ENCODE measurements at regions not wholly inside any gene's neighbourhood (a gene's known extent, or its start where the extent isn't known, plus 50 kb on each side); places are given as distances from the start of the nearest gene placed in this dataset.

- no peaks in the 10 kb centered on the region for H3K79me2 ChIP-seq (ENCODE audit: control insufficient read depth, low read length)
Observed at GRCh38 chr5:112668016-112668415, 69.7 kb upstream of the APC start.

GRCh38 chr5:112668911-112669310 is 68.8 kb upstream of the APC start:
- Histone ChIP-seq H3F3A (ENCODE audit: control insufficient read depth, insufficient read depth) (no peaks in the 10 kb centered on the region), H3K27ac (ENCODE audit: low read depth, low read length) (no peak overlapping the region), H3K36me3 (ENCODE audit: control insufficient read depth, low read length) (no peaks in the 10 kb centered on the region), H4K20me1 (ENCODE audit: control insufficient read depth, insufficient read depth, low read depth, low read length) (no peaks in the 10 kb centered on the region), H3K4me1 (ENCODE audit: control insufficient read depth, low read length) (no peaks in the 10 kb centered on the region), H3K4me3 (ENCODE audit: low read length) (no peak overlapping the region), H3K9me3 (ENCODE audit: control insufficient read depth, insufficient read depth, low read length) (no peaks in the 10 kb centered on the region), H3K9me2 (replicated peaks; ENCODE audit: control insufficient read depth, low read length) (no peaks in the 10 kb centered on the region), H3K79me2 (ENCODE audit: control insufficient read depth, low read length) (no peaks in the 10 kb centered on the region), H3K4me2 (ENCODE audit: low read length) (no peak overlapping the region), H3K27me3 (ENCODE audit: control insufficient read depth, low read length) (no peaks in the 10 kb centered on the region)
- TF ChIP-seq EZH2phosphoT487 (IDR thresholded peaks at IDR 0.05; ENCODE audit: borderline replicate concordance, low read length) (no peak), CTCF (IDR thresholded peaks at IDR 0.05; ENCODE audit: low read depth, low read length, poor library complexity, severe bottlenecking) (no peak)

More at GRCh38 chr5:112668016-112668415, 69.7 kb upstream of the APC start:
- no peak overlapping the region for H3K4me3 ChIP-seq (ENCODE audit: low read length)
- H3K36me3 ChIP-seq (ENCODE audit: control insufficient read depth, low read length): no peaks in the 10 kb centered on the region
- H3K27me3 ChIP-seq (ENCODE audit: control insufficient read depth, low read length): no peaks in the 10 kb centered on the region
- no peaks in the 10 kb centered on the region for H3K9me2 ChIP-seq (replicated peaks; ENCODE audit: control insufficient read depth, low read length)
- no peaks in the 10 kb centered on the region for H3K9me3 ChIP-seq (ENCODE audit: control insufficient read depth, insufficient read depth, low read length)
- H3K4me2 ChIP-seq (ENCODE audit: low read length): no peak overlapping the region
- no peak for TF ChIP-seq EZH2phosphoT487 (IDR thresholded peaks at IDR 0.05; ENCODE audit: borderline replicate concordance, low read length)
- no peak for TF ChIP-seq CTCF (IDR thresholded peaks at IDR 0.05; ENCODE audit: low read depth, low read length, poor library complexity, severe bottlenecking)
- H4K20me1 ChIP-seq (ENCODE audit: control insufficient read depth, insufficient read depth, low read depth, low read length): no peaks in the 10 kb centered on the region
- no peak overlapping the region for H3K27ac ChIP-seq (ENCODE audit: low read depth, low read length)
- H3F3A ChIP-seq (ENCODE audit: control insufficient read depth, insufficient read depth): no peaks in the 10 kb centered on the region
- H3K4me1 ChIP-seq (ENCODE audit: control insufficient read depth, low read length): no peaks in the 10 kb centered on the region

GRCh38 chr5:112669328-112669963 is 68.2 kb upstream of the APC start:
- no peaks in the 10 kb centered on the region for H3K79me2 ChIP-seq (ENCODE audit: control insufficient read depth, low read length)
- no peaks in the 10 kb centered on the region for H3K9me2 ChIP-seq (replicated peaks; ENCODE audit: control insufficient read depth, low read length)
- no peaks in the 10 kb centered on the region for H3K9me3 ChIP-seq (ENCODE audit: control insufficient read depth, insufficient read depth, low read length)
- no peak overlapping the region for H3K4me3 ChIP-seq (ENCODE audit: low read length)
- H4K20me1 ChIP-seq (ENCODE audit: control insufficient read depth, insufficient read depth, low read depth, low read length): no peaks in the 10 kb centered on the region
- no peaks in the 10 kb centered on the region for H3K36me3 ChIP-seq (ENCODE audit: control insufficient read depth, low read length)
- H3K27me3 ChIP-seq (ENCODE audit: control insufficient read depth, low read length): no peaks in the 10 kb centered on the region
- TF ChIP-seq EZH2phosphoT487 (IDR thresholded peaks at IDR 0.05; ENCODE audit: borderline replicate concordance, low read length) (no peak), CTCF (IDR thresholded peaks at IDR 0.05; ENCODE audit: low read depth, low read length, poor library complexity, severe bottlenecking) (no peak)
- H3K4me2 ChIP-seq (ENCODE audit: low read length): no peak overlapping the region
- H3K27ac ChIP-seq (ENCODE audit: low read depth, low read length): no peak overlapping the region
- no peaks in the 10 kb centered on the region for H3F3A ChIP-seq (ENCODE audit: control insufficient read depth, insufficient read depth)
- H3K4me1 ChIP-seq (ENCODE audit: control insufficient read depth, low read length): no peaks in the 10 kb centered on the region
